ENCODE measurements at regions not wholly inside any gene's neighbourhood (a gene's known extent, or its start where the extent isn't known, plus 50 kb on each side); places are given as distances from the start of the nearest gene placed in this dataset.
"Not testable (repeated sequence)": the region's sequence is repeated elsewhere in the genome, so short reads cannot be mapped to it uniquely, and the experiment has no call there.

- Histone ChIP-seq H3K9me3 (ENCODE audit: control insufficient read depth in 1 of 2, low read length in 2 of 2) (peaks cover 5 to 23% of the 10 kb centered on the region in 2 donors), H3K4me1 (ENCODE audit: control insufficient read depth in 1 of 2, insufficient read depth in 2 of 2, low read length in 2 of 2) (no peaks in the 10 kb centered on the region), H3K27me3 (ENCODE audit: control insufficient read depth in 1 of 2, insufficient read depth in 2 of 2, low read length in 2 of 2) (no peaks in the 10 kb centered on the region), H3K27ac (ENCODE audit: low read depth, low read length) (no peak overlapping the region), H3K36me3 (ENCODE audit: control insufficient read depth in 1 of 2, insufficient read depth in 2 of 2, low read length in 2 of 2) (no peaks in the 10 kb centered on the region), H3K9ac (ENCODE audit: low read depth in 1 of 2, low read length in 2 of 2) (no peak overlapping the region), H3K4me3 (ENCODE audit: low read depth in 1 of 2, low read length in 2 of 2) (no peak overlapping the region)
Measured at GRCh38 chr7:86089455-86089854, 554.3 kb upstream of the GRM3 start.

- not testable (repeated sequence) for H3K36me3 ChIP-seq (ENCODE audit: control insufficient read depth in 1 of 2, insufficient read depth in 2 of 2, low read length in 2 of 2); H3K9me3 ChIP-seq (ENCODE audit: control insufficient read depth in 1 of 2, low read length in 2 of 2); H3K27ac ChIP-seq (ENCODE audit: low read depth, low read length); H3K9ac ChIP-seq (ENCODE audit: low read depth in 1 of 2, low read length in 2 of 2); H3K27me3 ChIP-seq (ENCODE audit: control insufficient read depth in 1 of 2, insufficient read depth in 2 of 2, low read length in 2 of 2); H3K4me3 ChIP-seq (ENCODE audit: low read depth in 1 of 2, low read length in 2 of 2); H3K4me1 ChIP-seq (ENCODE audit: control insufficient read depth in 1 of 2, insufficient read depth in 2 of 2, low read length in 2 of 2)
Measured at GRCh38 chr7:86064572-86064971, 579.1 kb upstream of the GRM3 start.

GRCh38 chr7:86058649-86059048, 585.1 kb upstream of the GRM3 start:
- Histone ChIP-seq H3K4me1 (ENCODE audit: control insufficient read depth in 1 of 2, insufficient read depth in 2 of 2, low read length in 2 of 2) (no peaks in the 10 kb centered on the region), H3K9ac (ENCODE audit: low read depth in 1 of 2, low read length in 2 of 2) (no peak overlapping the region), H3K27me3 (ENCODE audit: control insufficient read depth in 1 of 2, insufficient read depth in 2 of 2, low read length in 2 of 2) (no peaks in the 10 kb centered on the region), H3K27ac (ENCODE audit: low read depth, low read length) (no peak overlapping the region), H3K36me3 (ENCODE audit: control insufficient read depth in 1 of 2, insufficient read depth in 2 of 2, low read length in 2 of 2) (no peaks in the 10 kb centered on the region), H3K4me3 (ENCODE audit: low read depth in 1 of 2, low read length in 2 of 2) (no peak overlapping the region), H3K9me3 (ENCODE audit: control insufficient read depth in 1 of 2, low read length in 2 of 2) (peaks cover 22 to 27% of the 10 kb centered on the region in 2 donors)

- peaks cover 0 to 3% of the 10 kb centered on the region in 2 donors for H3K9me3 ChIP-seq (ENCODE audit: control insufficient read depth in 1 of 2, low read length in 2 of 2)
- H3K27me3 ChIP-seq (ENCODE audit: control insufficient read depth in 1 of 2, insufficient read depth in 2 of 2, low read length in 2 of 2): no peaks in the 10 kb centered on the region
- H3K9ac ChIP-seq (ENCODE audit: low read depth in 1 of 2, low read length in 2 of 2): no peak overlapping the region
- no peak overlapping the region for H3K27ac ChIP-seq (ENCODE audit: low read depth, low read length)
- no peaks in the 10 kb centered on the region for H3K36me3 ChIP-seq (ENCODE audit: control insufficient read depth in 1 of 2, insufficient read depth in 2 of 2, low read length in 2 of 2)
- no peak overlapping the region for H3K4me3 ChIP-seq (ENCODE audit: low read depth in 1 of 2, low read length in 2 of 2)
- H3K4me1 ChIP-seq (ENCODE audit: control insufficient read depth in 1 of 2, insufficient read depth in 2 of 2, low read length in 2 of 2): no peaks in the 10 kb centered on the region
Measured at GRCh38 chr7:86050918-86051317, 592.8 kb upstream of the GRM3 start.

GRCh38 chr7:86049910-86050309, 593.8 kb upstream of the GRM3 start:
- Histone ChIP-seq H3K36me3 (ENCODE audit: control insufficient read depth in 1 of 2, insufficient read depth in 2 of 2, low read length in 2 of 2) (no peaks in the 10 kb centered on the region), H3K4me3 (ENCODE audit: low read depth in 1 of 2, low read length in 2 of 2) (no peak overlapping the region), H3K27me3 (ENCODE audit: control insufficient read depth in 1 of 2, insufficient read depth in 2 of 2, low read length in 2 of 2) (no peaks in the 10 kb centered on the region), H3K9ac (ENCODE audit: low read depth in 1 of 2, low read length in 2 of 2) (no peak overlapping the region), H3K9me3 (ENCODE audit: control insufficient read depth in 1 of 2, low read length in 2 of 2) (no peaks in the 10 kb centered on the region), H3K4me1 (ENCODE audit: control insufficient read depth in 1 of 2, insufficient read depth in 2 of 2, low read length in 2 of 2) (no peaks in the 10 kb centered on the region), H3K27ac (ENCODE audit: low read depth, low read length) (no peak overlapping the region)

- not testable (repeated sequence) for H3K4me1 ChIP-seq (ENCODE audit: control insufficient read depth in 1 of 2, insufficient read depth in 2 of 2, low read length in 2 of 2); H3K9ac ChIP-seq (ENCODE audit: low read depth in 1 of 2, low read length in 2 of 2); H3K36me3 ChIP-seq (ENCODE audit: control insufficient read depth in 1 of 2, insufficient read depth in 2 of 2, low read length in 2 of 2); H3K27me3 ChIP-seq (ENCODE audit: control insufficient read depth in 1 of 2, insufficient read depth in 2 of 2, low read length in 2 of 2); H3K4me3 ChIP-seq (ENCODE audit: low read depth in 1 of 2, low read length in 2 of 2); H3K27ac ChIP-seq (ENCODE audit: low read depth, low read length)
- H3K9me3 ChIP-seq (ENCODE audit: control insufficient read depth in 1 of 2, low read length in 2 of 2): peaks cover 0 to 12% of the 10 kb centered on the region in 2 donors
Measured at GRCh38 chr7:86045197-86045596, 598.5 kb upstream of the GRM3 start.

GRCh38 chr7:86025807-86026206, 617.9 kb upstream of the GRM3 start:
- Histone ChIP-seq H3K27ac (ENCODE audit: low read depth, low read length) (no peak overlapping the region), H3K27me3 (ENCODE audit: control insufficient read depth in 1 of 2, insufficient read depth in 2 of 2, low read length in 2 of 2) (no peaks in the 10 kb centered on the region), H3K9ac (ENCODE audit: low read depth in 1 of 2, low read length in 2 of 2) (no peak overlapping the region), H3K4me3 (ENCODE audit: low read depth in 1 of 2, low read length in 2 of 2) (no peak overlapping the region), H3K4me1 (ENCODE audit: control insufficient read depth in 1 of 2, insufficient read depth in 2 of 2, low read length in 2 of 2) (no peaks in the 10 kb centered on the region), H3K9me3 (ENCODE audit: control insufficient read depth in 1 of 2, low read length in 2 of 2) (no peaks in the 10 kb centered on the region), H3K36me3 (ENCODE audit: control insufficient read depth in 1 of 2, insufficient read depth in 2 of 2, low read length in 2 of 2) (no peaks in the 10 kb centered on the region)

GRCh38 chr7:86013662-86014061, 630.0 kb upstream of the GRM3 start:
- Histone ChIP-seq H3K27me3 (ENCODE audit: control insufficient read depth in 1 of 2, insufficient read depth in 2 of 2, low read length in 2 of 2) (no peaks in the 10 kb centered on the region), H3K36me3 (ENCODE audit: control insufficient read depth in 1 of 2, insufficient read depth in 2 of 2, low read length in 2 of 2) (no peaks in the 10 kb centered on the region), H3K27ac (ENCODE audit: low read depth, low read length) (no peak overlapping the region), H3K9me3 (ENCODE audit: control insufficient read depth in 1 of 2, low read length in 2 of 2) (no peaks in the 10 kb centered on the region), H3K4me1 (ENCODE audit: control insufficient read depth in 1 of 2, insufficient read depth in 2 of 2, low read length in 2 of 2) (no peaks in the 10 kb centered on the region), H3K9ac (ENCODE audit: low read depth in 1 of 2, low read length in 2 of 2) (no peak overlapping the region), H3K4me3 (ENCODE audit: low read depth in 1 of 2, low read length in 2 of 2) (no peak overlapping the region)

GRCh38 chr7:86012971-86013370, 630.7 kb upstream of the GRM3 start:
- H3K4me1 ChIP-seq (ENCODE audit: control insufficient read depth in 1 of 2, insufficient read depth in 2 of 2, low read length in 2 of 2): no peaks in the 10 kb centered on the region
- H3K36me3 ChIP-seq (ENCODE audit: control insufficient read depth in 1 of 2, insufficient read depth in 2 of 2, low read length in 2 of 2): no peaks in the 10 kb centered on the region
- H3K27ac ChIP-seq (ENCODE audit: low read depth, low read length): no peak overlapping the region
- H3K4me3 ChIP-seq (ENCODE audit: low read depth in 1 of 2, low read length in 2 of 2): no peak overlapping the region
- no peaks in the 10 kb centered on the region for H3K27me3 ChIP-seq (ENCODE audit: control insufficient read depth in 1 of 2, insufficient read depth in 2 of 2, low read length in 2 of 2)
- H3K9ac ChIP-seq (ENCODE audit: low read depth in 1 of 2, low read length in 2 of 2): no peak overlapping the region
- H3K9me3 ChIP-seq (ENCODE audit: control insufficient read depth in 1 of 2, low read length in 2 of 2): no peaks in the 10 kb centered on the region

GRCh38 chr7:86008898-86009297, 634.8 kb upstream of the GRM3 start:
- H3K27ac ChIP-seq (ENCODE audit: low read depth, low read length): no peak overlapping the region
- H3K36me3 ChIP-seq (ENCODE audit: control insufficient read depth in 1 of 2, insufficient read depth in 2 of 2, low read length in 2 of 2): no peaks in the 10 kb centered on the region
- no peak overlapping the region for H3K9ac ChIP-seq (ENCODE audit: low read depth in 1 of 2, low read length in 2 of 2)
- no peak overlapping the region for H3K4me3 ChIP-seq (ENCODE audit: low read depth in 1 of 2, low read length in 2 of 2)
- H3K4me1 ChIP-seq (ENCODE audit: control insufficient read depth in 1 of 2, insufficient read depth in 2 of 2, low read length in 2 of 2): no peaks in the 10 kb centered on the region
- peaks cover under 1 to 5% of the 10 kb centered on the region in 2 donors for H3K9me3 ChIP-seq (ENCODE audit: control insufficient read depth in 1 of 2, low read length in 2 of 2)
- no peaks in the 10 kb centered on the region for H3K27me3 ChIP-seq (ENCODE audit: control insufficient read depth in 1 of 2, insufficient read depth in 2 of 2, low read length in 2 of 2)

GRCh38 chr7:86006909-86007308, 636.8 kb upstream of the GRM3 start:
- H3K9me3 ChIP-seq (ENCODE audit: control insufficient read depth in 1 of 2, low read length in 2 of 2): peaks cover 15 to 21% of the 10 kb centered on the region in 2 donors
- H3K27me3 ChIP-seq (ENCODE audit: control insufficient read depth in 1 of 2, insufficient read depth in 2 of 2, low read length in 2 of 2): no peaks in the 10 kb centered on the region
- H3K36me3 ChIP-seq (ENCODE audit: control insufficient read depth in 1 of 2, insufficient read depth in 2 of 2, low read length in 2 of 2): no peaks in the 10 kb centered on the region
- no peak overlapping the region for H3K27ac ChIP-seq (ENCODE audit: low read depth, low read length)
- H3K4me3 ChIP-seq (ENCODE audit: low read depth in 1 of 2, low read length in 2 of 2): no peak overlapping the region
- no peaks in the 10 kb centered on the region for H3K4me1 ChIP-seq (ENCODE audit: control insufficient read depth in 1 of 2, insufficient read depth in 2 of 2, low read length in 2 of 2)
- no peak overlapping the region for H3K9ac ChIP-seq (ENCODE audit: low read depth in 1 of 2, low read length in 2 of 2)

All from duodenal mucosa (tissue), 2 donors.